M059J (cell line): ENCODE measurements at regions not wholly inside any gene's neighbourhood (a gene's known extent, or its start where the extent isn't known, plus 50 kb on each side); places are given as distances from the start of the nearest gene placed in this dataset.

ENCODE experiments used
- DNase-seq: peaks from one replicate; pipeline ENCODE4 v3.0.0-alpha.2; 2012; ENCODE audit warnings: low read depth

DNA sequence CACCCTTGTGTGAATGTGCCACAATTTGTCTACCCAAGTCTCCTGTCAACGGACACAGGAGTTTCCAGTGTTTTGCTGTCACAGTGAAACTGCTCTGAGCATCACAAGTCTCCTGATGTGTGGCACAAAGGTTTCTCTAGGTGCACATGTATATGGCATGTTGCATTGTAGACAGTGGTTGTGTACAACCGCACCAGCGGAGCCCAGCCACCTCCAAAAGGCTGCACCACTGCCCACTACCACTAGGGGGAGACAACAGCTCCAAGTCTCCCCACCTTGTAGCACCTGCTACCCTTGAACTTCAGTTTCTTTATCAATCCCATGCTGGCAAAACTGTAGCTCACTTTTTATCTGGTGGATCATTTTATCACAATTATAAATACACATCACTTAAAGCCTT lies 95.5 kb upstream of the ZNF469 start:
- DNase-seq = peak; percentile 20

DNA sequence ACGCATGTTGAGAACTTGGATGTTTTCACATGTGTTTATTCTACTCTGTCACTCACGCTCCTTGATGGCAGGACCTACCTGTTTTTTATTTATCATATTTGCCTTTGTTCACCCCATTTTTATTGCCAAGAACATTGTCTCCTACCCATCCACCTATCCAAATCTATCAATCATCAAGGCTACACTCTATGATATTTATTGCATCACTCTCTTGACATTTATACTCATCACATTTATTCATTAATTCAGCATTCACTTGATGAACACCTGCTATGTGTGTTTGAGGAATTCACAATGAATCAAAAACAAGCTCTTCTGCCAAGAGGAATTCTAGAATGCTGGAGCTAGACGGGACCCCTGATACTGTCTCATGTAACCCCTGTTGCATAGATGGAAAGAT lies 94.5 kb upstream of the ZNF469 start:
- no peak for DNase-seq

DNA sequence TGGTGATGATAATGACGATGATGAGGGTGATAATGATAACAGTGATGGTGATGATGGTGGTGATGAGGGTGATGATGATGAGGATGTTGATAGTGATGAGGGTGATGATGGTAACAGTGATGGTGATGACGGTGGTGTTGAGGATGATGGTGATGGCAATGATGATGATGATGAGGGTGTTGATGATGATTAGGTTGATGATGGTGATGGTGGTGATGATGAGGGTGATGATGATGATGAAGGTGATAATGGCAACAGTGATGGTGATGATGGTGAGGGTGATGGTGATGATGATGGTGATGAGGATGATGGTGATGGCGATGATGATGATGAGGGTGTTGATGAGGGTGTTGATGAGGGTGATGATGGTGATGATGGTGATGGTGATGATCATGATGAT lies 93.8 kb upstream of the ZNF469 start:
- DNase-seq = no peak

DNA sequence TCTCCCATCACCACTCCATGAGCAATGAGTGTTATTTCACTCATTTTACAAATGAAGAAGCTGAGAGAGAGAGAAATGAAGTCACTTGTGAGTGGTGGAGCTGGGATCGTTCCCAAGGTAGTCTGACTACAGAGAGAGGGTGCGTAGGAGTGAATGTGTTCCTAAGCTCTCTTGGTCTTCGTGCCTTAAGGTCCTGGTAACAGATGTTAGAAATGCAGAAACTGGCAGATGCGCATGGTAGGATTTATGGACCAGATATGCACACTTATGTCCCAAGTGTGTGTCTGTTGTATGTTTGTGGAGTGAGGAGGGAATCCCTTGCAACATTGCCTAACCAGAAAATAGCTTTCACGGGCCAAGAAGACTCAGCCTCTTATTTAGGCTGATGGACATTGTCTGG lies 93.2 kb upstream of the ZNF469 start:
- no peak for DNase-seq

DNA sequence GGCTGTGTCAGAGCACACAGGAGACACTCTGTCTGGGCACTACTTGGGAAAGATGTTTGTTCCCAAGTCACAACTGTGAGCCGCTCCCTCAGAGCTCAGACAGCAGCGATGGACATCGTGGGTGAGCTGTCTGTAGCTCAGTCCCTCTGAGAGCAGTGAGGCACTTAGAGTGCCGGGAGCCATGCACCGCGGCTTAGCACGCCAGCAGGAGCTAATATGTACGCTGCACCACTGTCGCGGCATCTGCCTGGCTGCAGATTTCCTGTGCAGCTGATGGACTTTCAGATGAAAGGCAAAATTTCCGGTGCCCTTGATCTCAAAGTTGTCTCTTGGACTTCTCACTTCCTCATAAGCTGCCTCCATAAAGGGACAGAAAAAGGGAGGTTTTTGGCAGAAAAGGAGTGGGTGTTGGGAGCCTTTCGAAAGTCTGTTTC lies 92.8 kb upstream of the ZNF469 start:
- DNase-seq = no peak

DNA sequence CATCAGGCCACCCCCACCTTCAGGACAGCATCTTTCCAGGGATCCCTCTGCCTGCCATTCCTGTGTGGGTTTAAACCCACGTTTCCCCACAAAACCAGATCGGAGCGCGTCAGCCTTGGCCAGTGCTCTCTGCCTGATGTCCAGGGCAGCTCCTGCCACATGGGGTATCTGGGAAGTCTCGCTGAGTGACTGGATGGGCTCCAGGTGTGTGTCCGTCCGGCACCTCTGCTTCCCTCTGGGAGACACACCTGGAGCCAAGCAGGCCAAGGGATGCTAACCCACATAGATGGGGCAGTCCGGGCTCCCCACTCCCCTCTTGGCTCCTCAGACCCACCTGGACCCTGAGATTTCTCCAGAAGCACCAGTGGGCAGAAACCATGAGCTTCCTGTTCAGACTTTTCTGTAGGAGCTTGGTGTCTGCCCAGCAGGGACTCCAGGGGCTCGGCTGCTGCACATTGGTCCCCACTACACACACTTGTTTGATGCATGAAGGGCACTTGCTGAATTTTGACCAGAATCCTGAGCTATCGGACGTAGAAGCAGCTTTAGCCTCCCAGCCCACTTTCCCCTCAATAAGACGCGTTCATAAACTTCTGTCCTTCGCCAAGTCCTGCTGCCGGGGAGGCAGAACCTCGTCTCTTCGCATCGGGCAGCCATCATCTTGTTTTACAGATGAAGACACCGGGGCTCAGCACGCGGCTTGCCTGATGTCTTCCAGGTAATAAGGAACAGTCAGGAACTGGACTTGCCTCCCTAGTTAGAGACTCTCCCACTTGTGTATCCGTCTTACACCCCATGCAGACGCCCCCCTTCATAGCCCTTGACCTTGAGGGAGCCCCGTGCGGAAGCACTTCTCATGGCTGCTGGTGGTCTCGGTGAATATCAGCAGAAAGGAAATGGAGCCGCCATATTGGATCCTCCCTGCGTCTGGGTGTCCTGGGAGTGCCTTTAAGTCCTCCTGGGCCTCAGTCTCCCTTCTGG lies 91.6 kb upstream of the ZNF469 start:
- no peak for DNase-seq

DNA sequence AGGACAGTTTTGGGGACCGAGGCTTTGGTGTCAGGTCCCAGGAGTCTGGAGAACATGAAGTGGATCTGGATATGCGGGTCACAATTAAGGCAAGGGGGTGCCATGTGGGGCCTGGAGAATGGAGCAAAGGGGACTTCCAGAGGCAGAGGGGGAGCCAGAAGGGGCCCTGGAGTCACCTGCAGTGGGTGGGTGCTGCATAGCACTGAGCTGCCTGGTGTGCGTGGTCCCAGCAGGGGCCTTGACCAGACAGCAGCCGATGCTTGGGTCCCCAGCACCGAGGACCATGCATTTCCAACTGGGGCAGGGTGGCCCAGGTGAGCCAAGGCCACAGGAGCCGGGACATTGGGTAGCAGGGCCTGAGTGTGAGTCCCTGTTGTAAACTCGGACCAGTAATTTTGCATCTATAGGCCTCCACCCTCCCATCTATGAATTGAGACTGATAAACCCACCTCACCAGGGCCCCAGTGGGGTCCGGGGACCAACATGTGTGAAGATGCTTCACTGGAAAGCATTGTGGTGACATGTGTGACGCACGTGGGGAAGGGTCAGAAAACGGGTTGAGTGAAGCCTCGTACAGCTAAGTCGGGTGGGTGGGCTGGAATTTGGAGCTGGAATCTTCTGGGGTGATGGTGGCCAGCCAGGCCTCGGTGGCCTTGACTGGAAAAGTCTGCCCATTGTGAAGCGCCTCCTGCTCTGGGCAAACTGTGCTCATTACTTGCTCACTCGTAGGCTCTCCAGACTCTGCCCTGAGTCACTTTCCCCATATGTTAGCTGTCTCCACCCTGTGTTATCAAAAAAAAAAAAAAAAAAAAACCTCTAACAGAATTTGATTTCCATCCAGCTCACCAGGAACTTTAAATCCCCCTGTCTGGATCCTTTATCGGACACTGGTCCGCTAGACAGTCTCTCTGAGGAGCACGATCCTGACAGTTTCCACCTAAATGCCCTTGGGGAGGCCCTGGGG lies 90.5 kb upstream of the ZNF469 start:
- DNase-seq = no peak

DNA sequence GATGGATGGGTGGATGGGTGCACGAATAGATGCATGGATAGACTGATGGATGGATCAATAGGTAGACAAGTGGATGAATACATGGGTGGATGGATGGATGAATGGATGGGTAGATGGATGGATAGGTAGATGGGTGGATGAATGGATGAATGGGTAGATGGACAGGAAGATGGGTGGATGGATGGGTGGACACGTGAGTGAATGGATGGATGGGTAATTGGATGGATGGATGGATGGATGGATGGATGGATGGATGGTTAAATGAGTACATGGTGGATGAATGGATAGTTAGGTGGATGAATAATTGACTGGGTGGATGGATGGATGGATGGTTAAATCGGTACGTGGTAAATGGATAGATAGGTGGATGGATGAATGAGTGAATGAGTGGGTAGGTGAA lies 89.7 kb upstream of the ZNF469 start:
- no peak for DNase-seq

DNA sequence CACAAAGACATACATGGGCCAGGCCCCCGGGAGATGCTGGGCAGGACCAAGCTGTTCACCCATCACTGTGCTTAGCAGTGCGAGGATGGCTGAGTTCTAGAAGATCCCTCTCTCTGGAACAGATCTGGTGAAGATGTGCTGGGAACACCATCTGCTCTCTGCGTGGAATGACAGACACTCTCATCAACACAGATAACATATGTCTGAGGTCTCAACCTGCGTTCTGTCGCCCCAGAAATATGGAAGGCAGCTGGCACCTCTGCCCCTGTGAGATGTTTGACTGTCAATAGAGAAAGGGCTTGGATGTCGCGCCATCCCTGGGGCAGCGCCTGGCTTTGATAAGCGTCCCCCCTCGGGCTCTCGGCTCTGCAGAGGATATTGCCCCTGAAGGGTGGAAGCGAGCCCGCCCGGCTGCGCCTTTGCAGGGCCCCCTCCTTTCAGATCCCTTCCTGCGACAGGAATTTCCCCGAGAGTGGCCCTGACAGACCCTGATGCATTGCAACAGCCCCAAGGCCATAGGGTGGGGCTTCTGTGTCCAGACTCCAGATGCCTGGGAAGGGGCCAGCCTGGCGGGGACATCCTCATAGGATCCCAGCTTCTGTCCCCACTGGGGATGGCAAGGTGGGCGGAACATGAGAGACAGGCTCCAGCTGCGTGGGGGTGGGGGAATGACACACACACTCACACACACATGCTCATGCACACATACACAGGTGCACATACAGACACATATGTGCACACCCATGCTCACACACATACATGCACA lies 86.9 kb upstream of the ZNF469 start:
- DNase-seq = no peak

DNA sequence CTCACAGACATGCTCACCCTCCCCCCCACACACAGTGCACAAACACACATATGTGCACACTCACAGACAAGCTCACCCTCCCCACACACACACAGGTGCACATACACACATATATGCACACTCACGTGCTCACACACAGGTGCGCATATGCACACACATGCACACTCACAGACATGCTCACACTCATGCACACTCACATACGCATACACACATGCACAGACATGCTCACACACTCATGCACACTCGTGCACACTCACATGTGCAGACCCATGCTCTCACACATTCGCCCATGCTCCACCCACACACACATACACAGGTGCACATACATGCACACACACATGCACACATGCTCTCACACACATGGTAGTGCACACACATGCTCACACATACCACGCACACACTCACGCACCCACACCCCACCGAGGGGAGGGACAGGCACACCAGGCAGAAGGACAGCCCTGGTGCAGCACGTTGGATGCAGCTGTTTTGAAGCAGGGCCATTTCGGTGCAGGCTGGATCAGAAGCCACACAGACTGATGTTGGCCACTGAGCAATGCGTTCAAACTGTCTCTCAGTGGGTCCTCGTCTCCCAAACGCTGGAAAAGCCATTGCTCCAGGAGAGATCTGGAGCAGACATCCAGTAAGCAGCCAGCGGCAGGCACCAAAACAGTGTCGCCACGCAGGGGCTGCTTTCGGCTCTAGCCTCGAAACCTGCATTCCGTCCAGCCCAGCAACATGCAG lies 86.2 kb upstream of the ZNF469 start:
- DNase-seq = no peak

DNA sequence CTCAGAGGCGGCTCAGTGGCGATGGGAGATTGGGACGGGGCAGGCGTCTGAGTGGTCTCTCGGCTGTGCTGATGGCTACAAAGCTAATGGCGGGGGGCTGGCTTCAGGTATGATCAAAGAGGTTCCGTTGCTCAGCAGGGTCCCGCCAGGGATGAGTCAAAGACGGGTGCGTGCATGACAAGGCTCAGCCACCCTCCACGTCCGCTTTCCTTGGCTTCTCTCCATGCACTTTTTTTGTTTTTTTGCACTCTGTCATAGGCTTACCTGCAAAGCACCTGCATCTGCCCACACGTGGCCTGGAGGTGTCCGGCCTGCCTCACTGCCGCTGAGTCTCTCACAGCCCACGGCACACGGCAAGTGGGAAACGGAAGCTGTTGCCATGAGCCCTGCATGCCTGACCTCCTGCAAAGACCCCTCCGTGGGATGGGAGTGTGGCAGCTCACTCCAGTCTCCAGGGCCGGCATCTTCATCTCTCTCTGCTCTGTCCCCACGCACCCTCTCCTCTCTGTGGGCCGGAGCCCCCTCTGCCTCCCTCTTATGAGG lies 85.5 kb upstream of the ZNF469 start:
- DNase-seq = no peak

DNA sequence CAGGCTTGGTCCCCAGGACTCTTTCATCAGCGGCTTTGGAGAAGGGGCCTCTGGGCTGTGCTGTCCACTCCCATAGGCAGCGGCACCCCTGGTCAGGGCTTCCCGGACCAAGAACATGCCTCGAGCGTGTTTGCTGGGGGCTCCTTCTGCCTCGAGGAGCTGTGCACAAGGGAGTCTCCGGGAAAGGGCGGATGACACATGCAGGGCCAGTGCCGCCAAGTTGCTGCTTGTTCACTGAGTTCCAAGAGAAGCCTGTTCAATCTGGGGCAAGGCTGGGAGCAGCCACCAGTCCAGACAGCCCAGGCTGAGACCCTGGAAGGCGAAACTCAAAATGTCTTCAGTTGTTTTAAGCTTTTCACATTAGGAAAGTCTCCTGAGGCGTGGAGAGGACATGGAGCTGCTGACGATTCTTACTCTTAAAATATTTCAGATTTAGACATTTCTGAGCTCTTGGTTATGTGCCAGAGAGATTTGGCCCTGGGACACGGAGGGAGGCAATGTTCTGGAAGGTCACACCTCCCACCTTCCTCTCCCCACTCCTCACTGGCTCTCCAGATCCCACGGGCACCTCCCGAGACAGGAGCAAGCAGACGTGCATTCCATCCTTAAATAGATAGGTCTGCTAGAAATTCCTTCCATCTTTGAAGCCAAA lies 84.5 kb upstream of the ZNF469 start:
- DNase-seq = peak; percentile 32

DNA sequence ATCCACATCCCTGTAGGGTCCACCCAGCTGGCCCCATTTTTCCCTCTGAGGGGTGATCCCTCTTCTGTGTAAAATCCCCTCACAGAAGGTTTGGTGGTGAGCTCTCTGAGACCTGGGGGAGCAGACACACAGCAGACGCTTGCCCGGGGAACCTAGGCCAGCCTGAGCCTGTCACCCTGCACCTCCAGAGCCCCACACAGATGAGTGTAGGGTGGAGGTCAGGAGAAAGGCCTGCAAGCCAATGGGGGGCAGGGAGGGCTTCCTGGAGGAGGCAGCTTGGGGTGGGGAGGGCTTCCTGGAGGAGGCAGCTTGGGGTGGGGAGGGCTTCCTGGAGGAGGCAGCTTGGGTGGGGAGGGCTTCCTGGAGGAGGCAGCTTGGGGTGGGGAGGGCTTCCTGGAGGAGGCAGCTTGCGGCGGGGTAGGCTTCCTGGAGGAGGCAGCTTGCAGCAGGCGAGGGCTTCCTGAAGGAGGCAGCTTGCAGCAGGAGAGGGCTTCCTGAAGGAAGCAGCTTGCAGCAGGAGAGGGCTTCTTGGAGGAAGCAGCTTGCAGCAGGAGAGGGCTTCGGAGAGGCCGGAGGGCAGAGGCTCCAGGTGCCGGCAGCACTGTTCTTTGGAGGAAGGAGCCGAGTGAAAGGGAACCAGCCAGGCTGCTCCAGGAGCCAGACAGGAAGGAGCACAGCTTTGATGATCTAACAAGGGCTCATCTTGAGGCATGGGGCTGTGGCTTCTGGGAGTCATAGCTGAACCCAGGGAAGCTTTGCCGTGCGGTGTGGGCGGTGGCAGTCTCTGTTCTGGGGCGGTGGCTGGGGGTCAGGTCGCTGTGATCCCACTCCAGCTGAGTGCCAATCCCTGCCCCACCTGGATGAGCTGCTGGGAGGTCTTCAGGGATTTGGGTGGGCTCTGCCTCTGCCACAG lies 83.7 kb upstream of the ZNF469 start:
- DNase-seq = peak; percentile 26

DNA sequence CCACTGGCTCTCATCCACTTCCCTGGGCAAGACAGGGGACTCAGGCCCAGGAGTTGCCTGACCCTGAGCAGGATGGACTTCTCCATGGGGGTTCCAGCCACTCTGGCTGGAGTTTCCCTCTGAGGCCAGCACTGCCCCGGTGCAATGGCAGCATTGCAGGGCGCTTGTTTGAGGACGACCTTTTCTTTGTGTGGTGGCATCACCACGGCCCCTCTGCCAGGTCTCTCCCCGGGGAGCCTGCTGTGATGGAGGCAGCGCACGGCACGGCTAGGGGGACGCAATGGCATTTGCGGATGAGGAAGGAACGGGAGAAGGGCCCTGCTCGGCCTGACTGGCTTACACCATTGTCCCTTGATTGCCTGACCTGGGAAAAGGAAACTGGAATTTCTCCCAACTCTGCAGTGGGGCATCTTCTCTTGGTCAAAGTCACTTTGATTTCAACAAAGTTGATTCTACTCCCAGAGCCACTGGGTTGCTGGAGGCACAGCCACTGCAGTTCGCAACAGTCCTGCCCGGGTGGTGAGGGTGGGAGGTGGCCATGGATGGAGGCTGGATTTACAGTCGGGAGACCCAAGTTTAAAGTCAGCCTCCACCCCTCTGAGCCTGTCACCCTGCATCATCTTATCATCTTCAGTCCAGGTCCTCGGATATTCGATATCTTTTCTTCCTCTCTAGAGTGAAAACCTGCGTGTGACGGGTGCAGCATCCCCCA lies 82.9 kb upstream of the ZNF469 start:
- no peak for DNase-seq

DNA sequence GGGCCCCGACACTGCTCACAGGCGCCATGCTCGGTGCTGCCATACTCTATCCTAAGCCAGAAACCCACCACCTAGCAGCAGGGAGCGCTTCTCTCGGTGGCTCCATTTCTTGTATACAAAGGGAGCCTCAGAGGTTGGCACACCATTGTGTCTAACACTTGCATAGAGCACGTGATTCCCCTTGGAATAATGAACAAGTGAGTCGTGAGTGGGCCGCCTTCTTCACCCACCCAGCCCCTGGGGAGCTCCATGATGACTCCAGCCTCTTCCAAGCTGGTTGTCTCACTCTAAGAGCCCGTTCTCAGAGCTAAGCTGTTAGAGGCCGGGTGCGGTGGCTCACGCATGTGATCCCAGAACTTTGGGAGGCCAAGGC lies 82.3 kb upstream of the ZNF469 start:
- DNase-seq = no peak

DNA sequence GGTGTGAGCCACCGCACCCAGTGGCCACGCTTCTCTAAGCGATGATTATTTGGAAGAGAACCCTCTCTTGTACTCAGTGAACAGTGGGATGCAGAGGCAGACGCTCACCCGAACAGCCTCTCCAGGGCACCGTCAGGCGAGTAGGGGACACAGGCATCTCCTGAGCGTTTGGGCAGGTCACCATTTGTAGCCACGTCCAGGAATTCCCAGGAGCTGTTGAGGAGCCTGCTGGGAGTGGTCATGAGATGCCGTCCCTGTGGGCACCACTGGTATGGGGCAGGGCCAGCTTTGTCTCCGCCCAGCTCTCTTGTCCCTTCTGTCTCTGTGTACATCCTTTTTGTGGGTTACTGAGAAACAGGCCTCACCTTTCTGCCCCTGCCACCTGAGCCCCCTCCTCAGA lies 81.3 kb upstream of the ZNF469 start:
- DNase-seq = no peak

DNA sequence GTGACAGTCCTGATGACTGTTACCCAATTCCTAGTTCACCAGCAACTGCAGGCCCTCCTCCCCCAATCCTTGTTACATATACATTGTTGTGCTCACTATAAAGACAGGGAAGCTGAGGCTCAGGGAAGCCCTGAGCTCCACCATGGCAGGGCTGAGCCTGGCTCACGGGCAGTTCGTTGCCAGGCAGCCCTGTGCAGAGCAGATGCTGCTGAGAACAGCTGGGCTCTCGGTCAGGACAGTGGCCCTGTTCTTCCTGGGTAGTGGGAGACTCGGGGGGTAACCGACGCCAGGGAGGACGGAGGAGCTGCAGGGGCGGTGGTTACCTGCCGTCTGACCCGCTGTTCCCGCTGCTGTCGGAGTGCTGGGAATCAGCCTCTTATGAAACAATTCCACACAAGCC lies 80.9 kb upstream of the ZNF469 start:
- DNase-seq = no peak

DNA sequence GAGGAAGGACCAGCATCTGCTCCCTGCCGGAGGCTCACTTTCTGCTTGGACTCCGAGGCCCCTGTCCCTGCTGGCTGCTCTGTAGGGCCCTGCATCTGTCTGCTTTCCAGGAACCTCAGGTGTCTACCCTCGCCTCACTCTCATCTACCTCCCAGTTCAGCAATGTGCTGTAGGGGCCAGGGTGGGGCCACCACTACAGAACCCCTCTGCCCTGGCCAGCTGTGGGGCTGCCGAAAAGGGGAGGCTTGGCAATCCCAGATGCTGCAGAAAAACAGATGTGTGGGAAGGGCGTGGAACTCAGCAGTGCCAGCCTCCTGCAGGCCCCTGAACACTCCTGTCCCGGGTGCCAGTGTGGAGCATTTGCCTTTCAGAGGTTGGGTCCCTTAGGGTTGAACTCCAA lies 80.1 kb upstream of the ZNF469 start:
- no peak for DNase-seq

DNA sequence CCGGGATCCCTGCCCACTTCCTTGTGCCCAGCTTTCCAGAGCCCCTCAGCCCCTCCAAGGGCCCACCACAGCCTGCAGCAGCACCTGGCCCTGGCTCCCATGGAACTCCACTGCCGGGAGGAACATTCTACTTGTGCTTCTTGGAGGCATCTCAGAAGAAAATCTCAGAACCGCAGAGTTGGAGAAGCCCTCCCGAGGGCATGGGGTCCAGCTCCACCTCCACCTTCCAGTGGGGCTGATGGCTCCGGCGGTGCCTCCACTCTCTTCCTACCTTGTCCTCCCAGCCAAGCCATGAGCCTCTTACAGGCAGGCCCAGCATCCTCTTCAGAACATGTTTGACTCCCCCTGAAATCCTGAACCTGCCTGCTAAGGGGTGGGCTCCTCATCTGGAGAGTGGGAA lies 79.4 kb upstream of the ZNF469 start:
- no peak for DNase-seq
